Thyroid gland (tissue), 4 donors: ENCODE measurements at regions not wholly inside any gene's neighbourhood (a gene's known extent, or its start where the extent isn't known, plus 50 kb on each side); places are given as distances from the start of the nearest gene placed in this dataset.

Source experiments
- DNase-seq, 2 donors: peaks; one replicate each; pipeline ENCODE4 v3.0.0-alpha.2; 2019
- H3K27ac ChIP-seq, 3 donors: fragments of 200-600 bp; sonication (generic); 1 replicate in 2 of 3; 2 replicates in 1 of 3; pipeline ENCODE4 v1.5.1; 2016 to 2019; ENCODE audit warnings: mild to moderate bottlenecking in 1 of 3, moderate library complexity in 1 of 3
- H3K27me3 ChIP-seq: fragments of 200-600 bp; sonication (generic); one replicate; pipeline ENCODE4 v1.5.1; 2019
- H3K36me3 ChIP-seq, 2 donors: fragments of 200-600 bp; sonication (generic); one replicate each; pipeline ENCODE4 v1.5.1; 2016 to 2019
- H3K4me1 ChIP-seq, 2 donors: fragments of 200-600 bp; sonication (generic); one replicate each; pipeline ENCODE4 v1.5.1; 2017 to 2019
- H3K4me3 ChIP-seq, 3 donors: fragments of 200-600 bp; sonication (generic); replicated peaks in 1 of 3; 1 replicate in 2 of 3; 2 replicates in 1 of 3; pipeline ENCODE4 v1.5.1; 2016; ENCODE audit warnings: mild to moderate bottlenecking in 1 of 3
- H3K9me3 ChIP-seq: fragments of 200-600 bp; sonication (generic); one replicate; pipeline ENCODE4 v1.5.1; 2017
- CTCF ChIP-seq, 6 experiments: fragments of 200-600 bp in 3 of 6; fragments of 450-650 bp in 3 of 6; sonication (generic) in 3 of 6; IDR thresholded peaks; one replicate each; pipeline ENCODE4 v1.5.1; 2016 to 2019; ENCODE audit warnings: antibody characterized with exemption in 6 of 6, mild to moderate bottlenecking in 2 of 6, inconsistent platforms in 1 of 6, moderate library complexity in 1 of 6
- POLR2A ChIP-seq, 2 donors: fragments of 450-650 bp; IDR thresholded peaks; one replicate each; pipeline ENCODE4 v1.6.1; 2017; ENCODE audit warnings: antibody characterized with exemption in 2 of 2, mild to moderate bottlenecking in 2 of 2, moderate library complexity in 1 of 2
- WGBS, 2 donors: methylation state at CpG; one replicate each; pipeline ENCODE4 v1.1.5; 2017; 5-methylcytosine and 5-hydroxymethylcytosine counted together
- intact Hi-C: fragments of 100-400 bp; cut with DNase I; formaldehyde crosslinking; loops from one replicate; pipeline ENCODE4 v1.15.1; 2023

DNA sequence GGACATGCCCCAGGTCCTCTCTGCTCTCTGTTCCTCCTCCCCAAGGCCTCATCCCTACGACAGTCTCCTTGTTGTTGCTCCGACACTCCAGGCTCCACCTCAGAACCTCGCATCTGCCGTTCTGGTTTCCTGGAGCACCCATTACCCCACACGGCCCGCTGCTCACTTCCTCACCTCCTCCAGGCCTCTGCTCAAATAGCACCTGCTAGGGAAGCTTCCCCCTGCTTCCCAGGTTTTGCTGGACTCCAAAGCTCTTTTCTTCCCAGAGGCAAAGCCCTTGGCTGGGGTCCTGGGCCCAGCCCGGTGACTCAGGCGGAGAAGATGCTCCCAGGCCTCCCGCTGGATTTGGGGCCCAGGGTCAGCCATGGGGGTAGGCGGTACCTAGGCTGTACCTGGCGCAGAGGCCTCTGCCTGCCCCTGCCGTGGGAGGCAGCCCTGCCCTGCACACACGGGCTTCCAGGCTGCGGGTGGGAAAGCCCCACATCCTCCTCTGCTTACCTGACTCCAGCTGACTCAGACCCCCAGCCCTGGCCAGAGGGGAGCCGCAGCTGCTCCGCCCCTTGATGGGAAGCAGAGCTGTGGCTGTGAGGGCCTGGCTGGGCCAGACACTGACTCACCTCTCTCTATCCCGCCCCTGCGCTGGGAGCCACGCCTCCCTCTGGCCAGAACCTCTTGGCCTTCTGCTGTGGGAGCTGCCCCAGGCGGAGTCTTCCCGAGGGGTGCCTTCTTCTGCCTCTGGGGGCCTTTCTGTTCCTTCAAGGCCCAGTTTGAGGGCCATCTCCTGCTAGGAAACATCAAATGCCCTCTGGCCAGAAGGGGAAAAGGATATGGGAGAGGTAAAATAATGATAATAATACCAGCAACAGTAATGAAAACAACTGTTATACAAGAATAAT is 130.5 kb downstream of the CEBPB start:
- DNase-seq, result peak; percentile 95 to 96
- 41 to 46% methylated on average over 14 to 15 of the region's 21 CpGs for WGBS, 2 donors
- intact Hi-C loops, result no loop called here

GRCh38 chr20:50321797-50322480 is 131.3 kb downstream of the CEBPB start:
- peak in 1 of 2 donors; percentile 65 for TF ChIP-seq POLR2A (IDR thresholded peaks at IDR 0.05)
- TF ChIP-seq CTCF (IDR thresholded peaks at IDR 0.05), result peak in 1 of 6 experiments; percentile 2
- Histone ChIP-seq H3K27ac (peak overlapping the region; percentile 91 to 97 (median 92)), H3K4me1 (peaks cover 22 to 48% of the 10 kb centered on the region in 2 donors), H3K27me3 (no peaks in the 10 kb centered on the region), H3K36me3 (no peaks in the 10 kb centered on the region), H3K4me3 (no peak overlapping the region), H3K9me3 (no peaks in the 10 kb centered on the region)
- intact Hi-C loops, result no loop called here
- DNase-seq, result peak; percentile 91 to 94
- WGBS, 2 donors, result 29 to 57% methylated on average over 8 to 9 of the region's 9 CpGs

More for the DNA sequence above, 130.5 kb downstream of the CEBPB start:
- H3K4me1 ChIP-seq, result peaks cover 22 to 48% of the 10 kb centered on the region in 2 donors
- peak overlapping the region; percentile 91 to 97 (median 92) for H3K27ac ChIP-seq
- H3K36me3 ChIP-seq, result no peaks in the 10 kb centered on the region
- H3K9me3 ChIP-seq, result no peaks in the 10 kb centered on the region
- TF ChIP-seq POLR2A (IDR thresholded peaks at IDR 0.05) (peak; percentile 59 to 85), CTCF (IDR thresholded peaks at IDR 0.05) (peak in 2 of 6 experiments; percentile 1 to 2)
- peak overlapping the region in 1 of 3 donors; percentile 33 for H3K4me3 ChIP-seq
- H3K27me3 ChIP-seq, result no peaks in the 10 kb centered on the region

- H3K27ac ChIP-seq, result peak overlapping the region; percentile 91 to 97 (median 92)
- H3K4me1 ChIP-seq, result peaks cover 22 to 43% of the 10 kb centered on the region in 2 donors
- no peaks in the 10 kb centered on the region for H3K27me3 ChIP-seq
- 96 to 98% methylated on average over 5 of the region's 5 CpGs for WGBS, 2 donors
- intact Hi-C loops, result no loop called here
- H3K4me3 ChIP-seq, result no peak overlapping the region
- H3K36me3 ChIP-seq, result no peaks in the 10 kb centered on the region
- no peaks in the 10 kb centered on the region for H3K9me3 ChIP-seq
- DNase-seq, result no peak
- TF ChIP-seq POLR2A (IDR thresholded peaks at IDR 0.05) (no peak), CTCF (IDR thresholded peaks at IDR 0.05) (no peak)
Observed at GRCh38 chr20:50322703-50323131, 132.1 kb downstream of the CEBPB start.

DNA sequence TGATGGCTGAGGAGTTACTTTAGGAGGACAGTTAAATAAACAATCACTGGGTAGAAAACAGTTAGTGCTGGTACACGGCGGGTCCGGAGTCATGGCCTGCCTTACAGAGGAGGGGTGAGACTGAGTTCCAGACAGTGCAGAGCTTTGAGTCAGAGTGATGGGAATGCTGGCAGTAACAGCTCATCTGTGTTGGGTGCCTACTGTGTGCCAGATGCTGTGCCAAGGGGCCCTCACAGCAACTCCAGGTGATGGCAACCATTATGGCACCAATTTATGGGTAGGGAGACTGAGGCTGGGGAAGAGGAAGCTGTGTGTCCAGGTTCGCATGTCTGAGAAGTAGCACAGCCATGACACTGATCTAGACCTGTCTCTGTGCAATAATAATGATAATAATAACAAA is 132.6 kb downstream of the CEBPB start:
- no peaks in the 10 kb centered on the region for H3K9me3 ChIP-seq
- H3K27me3 ChIP-seq, result no peaks in the 10 kb centered on the region
- intact Hi-C loops, result no loop called here
- 88 to 94% methylated on average over 4 of the region's 4 CpGs for WGBS, 2 donors
- TF ChIP-seq CTCF (IDR thresholded peaks at IDR 0.05), result no peak
- no peak for TF ChIP-seq POLR2A (IDR thresholded peaks at IDR 0.05)
- peak overlapping the region in 2 of 3 donors; percentile 91 to 92 for H3K27ac ChIP-seq
- DNase-seq, result no peak
- H3K36me3 ChIP-seq, result no peaks in the 10 kb centered on the region
- H3K4me3 ChIP-seq, result no peak overlapping the region
- peaks cover 22 to 38% of the 10 kb centered on the region in 2 donors for H3K4me1 ChIP-seq
